HG02588 (cell line): ENCODE measurements at regions not wholly inside any gene's neighbourhood (a gene's known extent, or its start where the extent isn't known, plus 50 kb on each side); places are given as distances from the start of the nearest gene placed in this dataset.
"Not testable (repeated sequence)": the region's sequence is repeated elsewhere in the genome, so short reads cannot be mapped to it uniquely, and the experiment has no call there.

Source experiments
- ATAC-seq: cut with Tn5 transposase; IDR thresholded peaks from one replicate; pipeline ENCODE4 v1.9.1; 2021; ENCODE audit warnings: mild to moderate bottlenecking, moderate library complexity; ENCODE audit not compliant: unreplicated experiment

DNA sequence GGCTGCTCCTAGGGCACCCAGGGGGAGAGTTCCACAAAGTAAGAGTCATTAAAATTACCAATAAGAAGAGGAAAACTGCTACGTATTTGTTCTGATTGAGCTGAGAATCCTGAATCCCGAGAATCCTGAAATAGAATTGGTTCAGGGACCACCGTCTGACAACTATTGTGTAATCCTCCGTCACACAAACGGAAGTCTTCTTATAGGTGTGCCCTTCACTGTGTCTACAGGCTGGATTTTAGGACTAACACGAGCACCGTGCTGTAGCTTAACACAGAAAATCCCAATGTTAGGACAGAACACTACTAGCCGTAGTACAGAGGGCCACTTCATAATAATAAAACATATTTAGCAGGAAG lies 50.6 kb upstream of the RNF182 start:
- ATAC-seq, result no peak

GRCh38 chr6:13873288-13874190 lies 51.2 kb upstream of the RNF182 start:
- peak; percentile 73 for ATAC-seq

DNA sequence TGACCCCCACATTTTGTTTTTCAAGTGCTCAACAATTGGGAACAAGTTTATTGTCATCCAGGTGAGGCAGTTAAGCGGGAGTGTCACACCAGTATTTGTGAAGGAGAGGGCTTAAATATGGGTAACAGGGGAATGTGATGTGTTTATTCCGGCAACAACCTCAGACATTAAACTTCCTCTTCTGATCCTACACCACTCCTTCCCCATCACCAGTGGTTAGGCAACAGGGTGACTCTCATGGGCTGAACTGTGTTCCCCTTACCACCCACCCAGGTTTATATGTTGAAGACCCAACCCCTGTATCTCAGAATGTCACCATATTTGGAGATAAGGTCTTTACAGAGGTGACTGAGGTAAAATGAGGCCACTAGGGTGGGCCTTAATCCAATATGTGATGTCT lies 52.1 kb upstream of the RNF182 start:
- no peak for ATAC-seq

- not testable (repeated sequence) for ATAC-seq
Observed at GRCh38 chr6:13872006-13872405, 52.7 kb upstream of the RNF182 start.

DNA sequence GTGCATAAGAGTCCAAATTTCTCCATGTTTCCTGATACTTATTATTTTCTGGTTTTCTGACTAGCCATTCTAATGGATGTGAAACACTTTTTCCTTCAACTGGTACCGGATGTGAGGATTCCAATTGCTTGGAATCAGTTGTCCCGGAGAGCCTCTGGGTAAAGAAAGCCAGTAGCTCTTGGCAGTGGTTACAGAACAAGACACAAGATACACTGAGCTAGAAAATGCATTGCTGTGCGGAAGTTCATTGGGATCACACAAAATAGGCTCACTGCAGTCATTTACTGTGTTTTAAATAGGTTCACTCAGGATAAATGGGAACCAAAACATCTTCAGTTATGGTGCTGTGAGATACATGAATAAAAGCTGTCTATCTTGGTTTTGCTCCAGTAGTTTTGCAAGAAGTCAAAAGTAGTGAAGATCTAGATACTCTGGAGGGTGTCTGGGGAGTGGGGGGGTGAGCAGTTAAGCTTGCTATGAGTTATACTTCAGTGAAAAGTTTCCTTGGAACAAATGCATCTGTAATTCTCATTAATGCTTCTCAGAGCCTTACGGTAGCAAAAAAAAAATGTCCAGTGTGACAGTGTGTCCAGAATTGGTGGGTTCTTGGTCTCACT lies 54.4 kb upstream of the RNF182 start:
- ATAC-seq, result no peak

DNA sequence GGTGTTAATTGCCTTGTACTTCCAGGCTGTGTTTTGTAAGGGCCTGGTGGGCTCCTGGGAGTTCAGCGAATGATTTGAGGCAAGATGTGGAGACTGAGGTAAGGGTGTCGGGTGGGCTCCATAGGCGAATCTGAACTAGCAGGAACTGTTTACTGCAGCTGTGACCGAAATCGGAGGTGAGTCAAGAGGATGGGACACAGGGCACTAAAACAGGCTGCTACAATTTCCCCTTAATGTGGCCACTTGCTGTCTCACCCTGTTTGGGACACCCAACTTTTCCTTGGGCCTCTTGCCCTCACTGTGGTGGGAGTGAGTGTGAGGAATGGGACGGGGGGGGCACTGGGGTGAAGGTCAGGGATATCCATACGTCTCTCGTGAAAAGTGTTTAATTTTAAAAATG lies 53.9 kb upstream of the MCUR1 start:
- no peak for ATAC-seq

- no peak for ATAC-seq
Observed at GRCh38 chr6:13866301-13866700, 51.9 kb upstream of the MCUR1 start.

GRCh38 chr6:13865141-13865540 lies 50.8 kb upstream of the MCUR1 start:
- no peak for ATAC-seq

GRCh38 chr6:13864669-13865068 lies 50.3 kb upstream of the MCUR1 start:
- ATAC-seq, result not testable (repeated sequence)
